ENCODE measurements at regions not wholly inside any gene's neighbourhood (a gene's known extent, or its start where the extent isn't known, plus 50 kb on each side); places are given as distances from the start of the nearest gene placed in this dataset.
"Not testable (repeated sequence)": the region's sequence is repeated elsewhere in the genome, so short reads cannot be mapped to it uniquely, and the experiment has no call there.

GRCh38 chr10:52368725-52369124, 54.6 kb downstream of the DKK1 start:
- Histone ChIP-seq H3K9me3 (ENCODE audit: control insufficient read depth in 2 of 2, insufficient read depth in 1 of 2, low read depth in 1 of 2, low read length in 1 of 2) (peaks cover 0 to 6% of the 10 kb centered on the region in 2 donors), H3K4me1 (ENCODE audit: control insufficient read depth in 3 of 3, insufficient read depth in 2 of 3, low read depth in 1 of 3, low read length in 2 of 3) (no peaks in the 10 kb centered on the region), H3K27me3 (ENCODE audit: control insufficient read depth in 3 of 3, insufficient read depth in 3 of 3, low read length in 3 of 3) (no peaks in the 10 kb centered on the region), H3K27ac (ENCODE audit: low read depth in 1 of 3, low read length in 2 of 3) (no peak overlapping the region), H3K36me3 (ENCODE audit: control insufficient read depth in 3 of 3, insufficient read depth in 2 of 3, low read depth in 1 of 3, low read length in 3 of 3) (no peaks in the 10 kb centered on the region), H3K4me3 (ENCODE audit: low read depth in 1 of 3, low read length in 3 of 3) (no peak overlapping the region)
- DNase-seq (no peak), FAIRE-seq (no peak)
- 59 to 70% (median 65%) methylated on average over 1 of the region's 1 CpG for WGBS, 3 donors

DNA sequence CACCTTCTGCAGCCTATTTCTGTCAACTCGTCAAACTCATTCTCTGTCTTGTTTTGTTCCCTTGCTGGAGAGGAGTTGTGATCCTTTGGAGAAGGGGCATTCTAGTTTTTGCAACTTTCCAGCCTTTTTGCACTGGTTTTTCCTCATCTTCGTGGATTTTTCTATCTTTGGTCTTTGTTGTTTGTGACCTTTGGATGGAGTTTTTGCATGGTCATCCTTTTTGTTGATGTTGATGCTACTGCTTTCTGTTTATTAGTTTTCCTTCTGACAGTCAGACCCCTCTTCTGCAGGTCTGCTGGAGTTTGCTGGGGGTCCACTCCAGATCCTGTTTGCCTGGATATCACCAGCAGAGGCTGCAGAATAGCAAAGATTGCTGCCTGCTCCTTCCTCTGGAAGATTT, 60.1 kb downstream of the DKK1 start:
- H3K4me1 ChIP-seq (ENCODE audit: control insufficient read depth in 3 of 3, insufficient read depth in 2 of 3, low read depth in 1 of 3, low read length in 2 of 3), result peaks cover 0 to 13% (median 0%) of the 10 kb centered on the region in 3 donors
- not testable (repeated sequence) for DNase-seq; H3K36me3 ChIP-seq (ENCODE audit: control insufficient read depth in 3 of 3, insufficient read depth in 2 of 3, low read depth in 1 of 3, low read length in 3 of 3); H3K27me3 ChIP-seq (ENCODE audit: control insufficient read depth in 3 of 3, insufficient read depth in 3 of 3, low read length in 3 of 3); H3K27ac ChIP-seq (ENCODE audit: low read depth in 1 of 3, low read length in 2 of 3); H3K4me3 ChIP-seq (ENCODE audit: low read depth in 1 of 3, low read length in 3 of 3); FAIRE-seq
- WGBS, 3 donors, result 73 to 76% (median 76%) methylated on average over 2 of the region's 2 CpGs
- peaks cover 0 to 11% of the 10 kb centered on the region in 2 donors for H3K9me3 ChIP-seq (ENCODE audit: control insufficient read depth in 2 of 2, insufficient read depth in 1 of 2, low read depth in 1 of 2, low read length in 1 of 2)

DNA sequence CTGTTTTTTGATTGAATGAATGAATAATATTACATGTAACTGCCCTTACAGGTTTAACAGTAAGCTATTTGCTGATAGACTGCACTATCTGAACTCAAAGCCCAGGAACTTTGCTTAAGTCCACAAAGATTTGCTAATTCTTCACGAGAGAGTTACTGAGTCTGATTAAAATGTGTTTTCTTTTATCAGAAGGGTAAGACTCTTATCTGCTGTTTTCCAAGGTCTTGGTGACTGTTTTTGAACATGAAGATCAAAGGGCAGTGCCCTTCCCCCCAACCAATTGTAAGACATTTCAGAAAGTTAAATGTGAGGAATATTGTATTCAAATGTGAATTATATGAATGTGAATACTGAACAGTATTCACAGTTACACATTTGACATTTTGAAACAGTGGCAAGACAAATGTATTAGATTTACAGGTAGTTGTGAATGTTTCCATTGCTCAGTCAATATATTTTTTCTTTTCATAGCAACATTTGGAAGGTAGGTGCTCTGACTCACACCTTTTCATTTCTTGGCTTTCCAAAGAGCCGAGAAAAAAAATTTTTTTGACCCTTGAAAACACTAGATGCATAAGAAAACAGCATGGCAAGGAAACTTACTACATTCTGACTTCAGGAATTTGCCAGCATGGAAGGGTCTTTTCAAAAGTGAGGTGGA, 62.7 kb downstream of the DKK1 start:
- no peak for FAIRE-seq
- no peak overlapping the region for H3K4me3 ChIP-seq (ENCODE audit: low read depth in 1 of 3, low read length in 3 of 3)

GRCh38 chr10:52378124-52378523, 64.0 kb downstream of the DKK1 start:
- H3K36me3 ChIP-seq (ENCODE audit: control insufficient read depth in 3 of 3, insufficient read depth in 2 of 3, low read depth in 1 of 3, low read length in 3 of 3), result no peaks in the 10 kb centered on the region
- H3K27me3 ChIP-seq (ENCODE audit: control insufficient read depth in 3 of 3, insufficient read depth in 3 of 3, low read length in 3 of 3), result no peaks in the 10 kb centered on the region
- no peak for FAIRE-seq
- DNase-seq, result no peak
- H3K4me3 ChIP-seq (ENCODE audit: low read depth in 1 of 3, low read length in 3 of 3), result no peak overlapping the region
- H3K27ac ChIP-seq (ENCODE audit: low read depth in 1 of 3, low read length in 2 of 3), result no peak overlapping the region
- peaks cover 0 to 13% (median 0%) of the 10 kb centered on the region in 3 donors for H3K4me1 ChIP-seq (ENCODE audit: control insufficient read depth in 3 of 3, insufficient read depth in 2 of 3, low read depth in 1 of 3, low read length in 2 of 3)
- 22 to 35% (median 27%) methylated on average over 3 of the region's 3 CpGs for WGBS, 3 donors
- H3K9me3 ChIP-seq (ENCODE audit: control insufficient read depth in 2 of 2, insufficient read depth in 1 of 2, low read depth in 1 of 2, low read length in 1 of 2), result peaks cover 0 to 11% of the 10 kb centered on the region in 2 donors

More for the DNA sequence above, 62.7 kb downstream of the DKK1 start:
- no peaks in the 10 kb centered on the region for H3K36me3 ChIP-seq (ENCODE audit: control insufficient read depth in 3 of 3, insufficient read depth in 2 of 3, low read depth in 1 of 3, low read length in 3 of 3)
- no peak overlapping the region for H3K27ac ChIP-seq (ENCODE audit: low read depth in 1 of 3, low read length in 2 of 3)
- 8 to 37% (median 22%) methylated on average over 2 of the region's 2 CpGs for WGBS, 3 donors
- peak; percentile 24 to 39 for DNase-seq
- peaks cover 0 to 11% of the 10 kb centered on the region in 2 donors for H3K9me3 ChIP-seq (ENCODE audit: control insufficient read depth in 2 of 2, insufficient read depth in 1 of 2, low read depth in 1 of 2, low read length in 1 of 2)
- no peaks in the 10 kb centered on the region for H3K27me3 ChIP-seq (ENCODE audit: control insufficient read depth in 3 of 3, insufficient read depth in 3 of 3, low read length in 3 of 3)
- peaks cover 0 to 13% (median 0%) of the 10 kb centered on the region in 3 donors for H3K4me1 ChIP-seq (ENCODE audit: control insufficient read depth in 3 of 3, insufficient read depth in 2 of 3, low read depth in 1 of 3, low read length in 2 of 3)

DNA sequence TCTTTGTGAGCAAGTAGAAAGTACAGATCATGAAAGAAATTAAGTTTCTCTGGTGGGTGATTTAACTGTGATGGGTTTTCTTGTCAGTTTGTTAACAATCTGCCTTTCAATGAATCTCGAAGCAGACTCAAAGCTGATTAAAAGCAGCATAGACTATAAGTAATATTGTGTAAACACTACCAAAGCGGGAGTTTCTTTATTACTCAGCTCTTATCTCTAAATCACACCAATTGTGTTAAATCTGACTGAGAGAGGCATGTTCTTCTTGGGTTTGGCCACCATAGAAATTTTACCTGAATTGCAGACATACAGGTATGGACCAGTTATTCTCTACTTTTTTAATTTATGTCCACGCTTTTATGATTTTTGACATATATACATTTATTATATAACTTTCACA, 65.2 kb downstream of the DKK1 start:
- Histone ChIP-seq H3K27me3 (ENCODE audit: control insufficient read depth in 3 of 3, insufficient read depth in 3 of 3, low read length in 3 of 3) (no peaks in the 10 kb centered on the region), H3K9me3 (ENCODE audit: control insufficient read depth in 2 of 2, insufficient read depth in 1 of 2, low read depth in 1 of 2, low read length in 1 of 2) (peaks cover 0 to 11% of the 10 kb centered on the region in 2 donors), H3K27ac (ENCODE audit: low read depth in 1 of 3, low read length in 2 of 3) (no peak overlapping the region), H3K4me3 (ENCODE audit: low read depth in 1 of 3, low read length in 3 of 3) (no peak overlapping the region), H3K36me3 (ENCODE audit: control insufficient read depth in 3 of 3, insufficient read depth in 2 of 3, low read depth in 1 of 3, low read length in 3 of 3) (no peaks in the 10 kb centered on the region), H3K4me1 (ENCODE audit: control insufficient read depth in 3 of 3, insufficient read depth in 2 of 3, low read depth in 1 of 3, low read length in 2 of 3) (peaks cover 0 to 13% (median 0%) of the 10 kb centered on the region in 3 donors)
- FAIRE-seq, result no peak
- DNase-seq, result no peak
- 36 to 43% (median 42%) methylated on average over 3 of the region's 3 CpGs for WGBS, 3 donors

DNA sequence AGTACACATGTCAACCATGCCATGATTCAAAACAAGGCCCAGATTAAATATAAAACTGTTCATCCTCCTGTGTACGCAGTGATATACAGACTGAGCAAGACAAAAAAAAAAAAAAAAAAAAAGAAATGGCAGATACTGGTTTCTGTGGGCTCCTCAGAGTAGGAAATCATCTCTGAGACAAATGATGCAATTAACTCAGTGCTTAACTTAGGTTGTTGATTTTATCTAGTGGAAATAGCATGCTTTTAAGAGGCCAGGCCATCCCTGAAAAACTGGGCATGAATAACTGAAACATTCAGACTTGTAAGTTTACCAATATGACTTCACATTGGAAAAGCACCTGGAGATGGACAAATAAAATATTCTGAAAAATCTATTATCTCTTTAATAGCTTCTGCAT, 69.0 kb downstream of the DKK1 start:
- FAIRE-seq (no peak), DNase-seq (no peak)
- Histone ChIP-seq H3K27me3 (ENCODE audit: control insufficient read depth in 3 of 3, insufficient read depth in 3 of 3, low read length in 3 of 3) (no peaks in the 10 kb centered on the region), H3K4me1 (ENCODE audit: control insufficient read depth in 3 of 3, insufficient read depth in 2 of 3, low read depth in 1 of 3, low read length in 2 of 3) (peaks cover 0 to 6% (median 0%) of the 10 kb centered on the region in 3 donors), H3K4me3 (ENCODE audit: low read depth in 1 of 3, low read length in 3 of 3) (no peak overlapping the region), H3K36me3 (ENCODE audit: control insufficient read depth in 3 of 3, insufficient read depth in 2 of 3, low read depth in 1 of 3, low read length in 3 of 3) (no peaks in the 10 kb centered on the region), H3K27ac (ENCODE audit: low read depth in 1 of 3, low read length in 2 of 3) (no peak overlapping the region), H3K9me3 (ENCODE audit: control insufficient read depth in 2 of 2, insufficient read depth in 1 of 2, low read depth in 1 of 2, low read length in 1 of 2) (no peaks in the 10 kb centered on the region)
- 58 to 80% (median 78%) methylated on average over 1 of the region's 1 CpG for WGBS, 3 donors

- Histone ChIP-seq H3K9me3 (ENCODE audit: control insufficient read depth in 2 of 2, insufficient read depth in 1 of 2, low read depth in 1 of 2, low read length in 1 of 2) (no peaks in the 10 kb centered on the region), H3K4me1 (ENCODE audit: control insufficient read depth in 3 of 3, insufficient read depth in 2 of 3, low read depth in 1 of 3, low read length in 2 of 3) (no peaks in the 10 kb centered on the region), H3K27ac (ENCODE audit: low read depth in 1 of 3, low read length in 2 of 3) (no peak overlapping the region), H3K36me3 (ENCODE audit: control insufficient read depth in 3 of 3, insufficient read depth in 2 of 3, low read depth in 1 of 3, low read length in 3 of 3) (no peaks in the 10 kb centered on the region), H3K27me3 (ENCODE audit: control insufficient read depth in 3 of 3, insufficient read depth in 3 of 3, low read length in 3 of 3) (no peaks in the 10 kb centered on the region), H3K4me3 (ENCODE audit: low read depth in 1 of 3, low read length in 3 of 3) (no peak overlapping the region)
- no peak for FAIRE-seq
- 48 to 50% (median 49%) methylated on average over 2 of the region's 2 CpGs for WGBS, 3 donors
- no peak for DNase-seq
Observed at GRCh38 chr10:52387744-52388143, 73.7 kb downstream of the DKK1 start.

DNA sequence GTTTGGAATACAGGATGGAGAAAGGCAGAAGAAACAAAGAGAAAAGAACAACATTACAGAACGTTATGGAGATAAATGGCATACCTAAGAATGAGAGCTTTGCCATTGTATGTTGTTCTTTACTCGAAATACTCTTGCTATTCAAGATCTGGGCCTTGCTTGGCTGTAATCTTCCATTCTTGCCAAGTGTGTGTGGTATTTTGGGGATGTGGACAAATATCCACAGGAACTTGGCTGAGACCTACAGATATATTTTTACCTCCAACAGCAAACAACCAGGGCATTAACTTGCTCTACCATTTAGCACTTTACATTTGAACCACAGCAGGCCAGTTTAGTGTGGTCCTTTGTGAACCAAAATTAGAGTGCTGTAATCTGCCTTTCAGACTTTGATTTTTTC, 76.3 kb downstream of the DKK1 start:
- no peak for DNase-seq
- Histone ChIP-seq H3K27ac (ENCODE audit: low read depth in 1 of 3, low read length in 2 of 3) (no peak overlapping the region), H3K27me3 (ENCODE audit: control insufficient read depth in 3 of 3, insufficient read depth in 3 of 3, low read length in 3 of 3) (no peaks in the 10 kb centered on the region), H3K4me1 (ENCODE audit: control insufficient read depth in 3 of 3, insufficient read depth in 2 of 3, low read depth in 1 of 3, low read length in 2 of 3) (no peaks in the 10 kb centered on the region), H3K9me3 (ENCODE audit: control insufficient read depth in 2 of 2, insufficient read depth in 1 of 2, low read depth in 1 of 2, low read length in 1 of 2) (no peaks in the 10 kb centered on the region), H3K36me3 (ENCODE audit: control insufficient read depth in 3 of 3, insufficient read depth in 2 of 3, low read depth in 1 of 3, low read length in 3 of 3) (no peaks in the 10 kb centered on the region), H3K4me3 (ENCODE audit: low read depth in 1 of 3, low read length in 3 of 3) (no peak overlapping the region)
- no peak for FAIRE-seq
- 62 to 67% (median 62%) methylated on average over 2 of the region's 2 CpGs for WGBS, 3 donors
